ENCODE measurements at regions not wholly inside any gene's neighbourhood (a gene's known extent, or its start where the extent isn't known, plus 50 kb on each side); places are given as distances from the start of the nearest gene placed in this dataset.

DNA sequence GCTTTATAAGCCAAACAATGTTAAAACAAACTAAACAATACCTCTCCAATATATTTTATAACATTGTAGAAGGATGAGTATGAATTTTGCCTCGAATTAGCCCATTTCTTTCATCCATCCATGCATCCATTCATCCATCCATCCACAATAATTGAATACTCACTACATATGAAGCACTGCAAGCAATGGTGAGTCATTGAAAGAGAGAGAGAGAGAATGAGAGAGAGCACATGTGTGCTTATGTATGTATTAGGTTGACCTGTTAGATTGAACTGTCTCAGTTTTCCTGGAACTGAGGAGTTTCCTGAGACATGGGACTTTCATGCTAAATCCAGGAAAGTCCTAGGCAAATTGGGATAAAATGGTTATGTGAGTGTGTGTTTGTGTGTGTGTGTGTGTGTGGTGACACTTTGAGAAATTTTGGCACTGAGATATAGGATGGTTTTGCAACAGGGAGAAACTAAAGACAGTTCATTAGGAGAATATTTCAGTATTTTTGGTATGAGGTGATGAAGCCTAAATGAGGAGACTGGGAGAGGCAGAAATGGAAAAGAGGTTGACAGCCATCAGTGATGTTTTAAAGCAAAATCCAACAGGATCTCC lies 98.4 kb downstream of the C12orf75 start:
- TF ChIP-seq, protein P1, sequence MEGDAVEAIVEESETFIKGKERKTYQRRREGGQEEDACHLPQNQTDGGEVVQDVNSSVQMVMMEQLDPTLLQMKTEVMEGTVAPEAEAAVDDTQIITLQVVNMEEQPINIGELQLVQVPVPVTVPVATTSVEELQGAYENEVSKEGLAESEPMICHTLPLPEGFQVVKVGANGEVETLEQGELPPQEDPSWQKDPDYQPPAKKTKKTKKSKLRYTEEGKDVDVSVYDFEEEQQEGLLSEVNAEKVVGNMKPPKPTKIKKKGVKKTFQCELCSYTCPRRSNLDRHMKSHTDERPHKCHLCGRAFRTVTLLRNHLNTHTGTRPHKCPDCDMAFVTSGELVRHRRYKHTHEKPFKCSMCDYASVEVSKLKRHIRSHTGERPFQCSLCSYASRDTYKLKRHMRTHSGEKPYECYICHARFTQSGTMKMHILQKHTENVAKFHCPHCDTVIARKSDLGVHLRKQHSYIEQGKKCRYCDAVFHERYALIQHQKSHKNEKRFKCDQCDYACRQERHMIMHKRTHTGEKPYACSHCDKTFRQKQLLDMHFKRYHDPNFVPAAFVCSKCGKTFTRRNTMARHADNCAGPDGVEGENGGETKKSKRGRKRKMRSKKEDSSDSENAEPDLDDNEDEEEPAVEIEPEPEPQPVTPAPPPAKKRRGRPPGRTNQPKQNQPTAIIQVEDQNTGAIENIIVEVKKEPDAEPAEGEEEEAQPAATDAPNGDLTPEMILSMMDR (IDR thresholded peaks at IDR 0.05) = no peak
- TF ChIP-seq POLR2AphosphoS5 (IDR thresholded peaks at IDR 0.05) = no peak
- TF ChIP-seq EP300 (IDR thresholded peaks at IDR 0.05) = no peak
- TF ChIP-seq POLR2A (IDR thresholded peaks at IDR 0.05) = no peak
